IMR-90 (cell line): ENCODE measurements at regions not wholly inside any gene's neighbourhood (a gene's known extent, or its start where the extent isn't known, plus 50 kb on each side); places are given as distances from the start of the nearest gene placed in this dataset.

Source experiments
- ATAC-seq: fragments of 200-7000 bp; cut with Tn5 transposase; 2 replicates; pipeline ENCODE4 v1.9.1; 2020; ENCODE audit warnings: low read depth, mild to moderate bottlenecking, moderate library complexity
- BruUV-seq: library from RNA; stranded (reverse); fragments of 400-500 nt; replicated peaks from 2 replicates; lab custom pipeline; 2021; lab: Mats Ljungman, UMichigan
- CTCF ChIA-PET: fragments of 300-600 bp; formaldehyde crosslinking; extraction: SDS; loops from one replicate; lab custom pipeline; 2021; ENCODE audit warnings: antibody characterized with exemption; lab: Yijun Ruan, JAX
- POLR2A ChIA-PET: fragments of 300-600 bp; sonication (Branson Sonifier 250); formaldehyde crosslinking; loops from one replicate; lab custom pipeline; 2022; ENCODE audit warnings: antibody characterized with exemption; ENCODE audit not compliant: unreplicated experiment; lab: Charles Lee
- DNase-seq: peaks from one replicate; pipeline ENCODE4 v3.0.0; 2013
- H2AFZ ChIP-seq: replicated peaks from 2 replicates; pipeline ENCODE3; 2013; ENCODE audit warnings: low read length, mild to moderate bottlenecking; ENCODE audit not compliant: poor library complexity
- H2AK5ac ChIP-seq: 2 replicates; pipeline ENCODE4 v1.6.1; 2013; ENCODE audit warnings: low read depth, low read length, inconsistent platforms
- H2AK9ac ChIP-seq: replicated peaks from 2 replicates; pipeline ENCODE3; 2013; ENCODE audit warnings: mild to moderate bottlenecking, low read depth, low read length, moderate library complexity; ENCODE audit not compliant: poor library complexity
- H2BK120ac ChIP-seq: 2 replicates; pipeline ENCODE4 v1.6.1; 2013; ENCODE audit warnings: low read depth, low read length, inconsistent platforms
- H2BK15ac ChIP-seq: 3 replicates; pipeline ENCODE4 v1.6.1; 2013; ENCODE audit warnings: low read depth, low read length, inconsistent platforms
- H2BK20ac ChIP-seq: 2 replicates; pipeline ENCODE4 v1.6.1; 2013; ENCODE audit warnings: low read depth, mild to moderate bottlenecking, inconsistent platforms, low read length, moderate library complexity
- H2BK5ac ChIP-seq: 2 replicates; pipeline ENCODE4 v1.6.1; 2013; ENCODE audit warnings: mild to moderate bottlenecking, low read depth, low read length, inconsistent platforms; ENCODE audit not compliant: poor library complexity, severe bottlenecking
- H3K14ac ChIP-seq: replicated peaks from 2 replicates; pipeline ENCODE4 v1.6.1; 2013; ENCODE audit warnings: low read depth, low read length, inconsistent platforms
- H3K18ac ChIP-seq: 2 replicates; pipeline ENCODE4 v1.6.1; 2013; ENCODE audit warnings: low read depth, low read length, control low read depth
- H3K23ac ChIP-seq: 2 replicates; pipeline ENCODE4 v1.6.1; 2013; ENCODE audit warnings: low read depth, low read length, inconsistent platforms
- H3K27ac ChIP-seq: 2 replicates; pipeline ENCODE4 v1.5.1; 2013; ENCODE audit warnings: mild to moderate bottlenecking, control low read depth, low read length; ENCODE audit not compliant: insufficient read depth
- H3K27me3 ChIP-seq: 2 replicates; pipeline ENCODE4 v1.6.1; 2013; ENCODE audit warnings: low read length; ENCODE audit not compliant: control insufficient read depth, insufficient read depth
- H3K36me3 ChIP-seq: 2 replicates; pipeline ENCODE4 v1.6.1; 2013; ENCODE audit warnings: low read length, mixed read lengths; ENCODE audit not compliant: control insufficient read depth, insufficient read depth
- H3K4ac ChIP-seq: 2 replicates; pipeline ENCODE4 v1.6.1; 2013; ENCODE audit warnings: low read depth, low read length, inconsistent platforms
- H3K4me1 ChIP-seq: 2 replicates; pipeline ENCODE4 v1.6.1; 2013; ENCODE audit warnings: low read length, mixed read lengths; ENCODE audit not compliant: control insufficient read depth, insufficient read depth
- H3K4me2 ChIP-seq: 2 replicates; pipeline ENCODE4 v1.6.1; 2013; ENCODE audit warnings: low read depth, mild to moderate bottlenecking, control low read depth, low read length, moderate library complexity
- H3K4me3 ChIP-seq: 2 replicates; pipeline ENCODE4 v1.5.1; 2013; ENCODE audit warnings: low read depth, mild to moderate bottlenecking, control low read depth, low read length, moderate library complexity; ENCODE audit not compliant: insufficient read depth
- H3K56ac ChIP-seq: 2 replicates; pipeline ENCODE4 v1.6.1; 2013; ENCODE audit warnings: low read length, inconsistent platforms; ENCODE audit not compliant: insufficient read depth; ENCODE audit errors: extremely low read depth
- H3K79me1 ChIP-seq, 2 experiments: 2 replicates each; pipeline ENCODE4 v1.6.1; 2013; ENCODE audit warnings: low read length in 2 of 2, inconsistent platforms in 1 of 2, low read depth in 1 of 2
- H3K9ac ChIP-seq: 2 replicates; pipeline ENCODE4 v1.6.1; 2013; ENCODE audit warnings: low read depth, low read length, control low read depth
- H3K9me1 ChIP-seq: 2 replicates; pipeline ENCODE4 v1.6.1; 2013; ENCODE audit warnings: low read length, inconsistent platforms; ENCODE audit not compliant: insufficient read depth
- H3K9me3 ChIP-seq: 2 replicates; pipeline ENCODE4 v1.6.1; 2013; ENCODE audit warnings: low read length; ENCODE audit not compliant: control insufficient read depth, insufficient read depth
- H4K20me1 ChIP-seq: 2 replicates; pipeline ENCODE4 v1.6.1; 2013; ENCODE audit warnings: low read length, inconsistent platforms; ENCODE audit not compliant: insufficient read depth
- H4K5ac ChIP-seq: 2 replicates; pipeline ENCODE4 v1.6.1; 2013; ENCODE audit warnings: mild to moderate bottlenecking, low read depth, low read length, control low read depth
- H4K8ac ChIP-seq, 2 experiments: 2 replicates each; pipeline ENCODE4 v1.6.1; 2013; ENCODE audit warnings: low read depth in 2 of 2, low read length in 2 of 2, control low read depth in 1 of 2, inconsistent platforms in 1 of 2
- H4K91ac ChIP-seq: 2 replicates; pipeline ENCODE4 v1.6.1; 2013; ENCODE audit warnings: low read depth, low read length, inconsistent platforms; ENCODE audit not compliant: insufficient read depth
- SMC3 ChIP-seq: fragments of 150-350 bp; IDR thresholded peaks from 2 replicates; pipeline ENCODE4 v1.6.1; 2016; ENCODE audit warnings: low read depth, mild to moderate bottlenecking, antibody characterized with exemption, low read length, moderate library complexity
- WGBS, 2 experiments: methylation state at CpG; one replicate each; pipeline versions ENCODE4 v1.1.5 to v1.1.7; 2013; ENCODE audit warnings: missing lambda C conversion rate in 2 of 2; ENCODE audit not compliant: insufficient read length in 1 of 2; ENCODE audit errors: extremely low coverage in 2 of 2; 5-methylcytosine and 5-hydroxymethylcytosine counted together
- dilution Hi-C: fragments of 300-500 bp; cut with HindIII; formaldehyde crosslinking; loops from one replicate; pipeline ENCODE4 v1.14.3; 2018; ENCODE audit warnings: low sequenced_read_pairs; ENCODE audit not compliant: unreplicated experiment
- in situ Hi-C: fragments of 300-500 bp; cut with MboI; formaldehyde crosslinking; loops from 3 replicates; pipeline ENCODE4 v1.14.3; 2019; ENCODE audit warnings: low sequenced_read_pairs, inconsistent platforms, mixed read lengths
- intact Hi-C: fragments of 100-400 bp; cut with micrococcal nuclease; formaldehyde crosslinking; loops from 2 replicates; pipeline ENCODE4 v1.10.0; 2022

GRCh38 chr2:108161298-108161697 is 78.5 kb upstream of the SULT1C3 start:
- Histone ChIP-seq H3K4ac (no peak overlapping the region), H3K4me2 (no peak overlapping the region), H3K14ac (no peak overlapping the region), H3K4me3 (no peak overlapping the region), H2AK5ac (no peak overlapping the region), H4K5ac (no peak overlapping the region), H3K4me1 (no peaks in the 10 kb centered on the region), H3K9me1 (no peaks in the 10 kb centered on the region), H4K20me1 (no peaks in the 10 kb centered on the region), H2BK5ac (no peak overlapping the region), H3K27me3 (no peaks in the 10 kb centered on the region; the same call in 1 of the 2 replicates), H3K18ac (no peak overlapping the region), H2BK15ac (no peak overlapping the region), H2BK120ac (no peak overlapping the region), H2BK20ac (no peak overlapping the region), H3K56ac (no peak overlapping the region), H3K36me3 (no peaks in the 10 kb centered on the region), H4K91ac (no peak overlapping the region), H3K79me1 (no peaks in the 10 kb centered on the region), H3K27ac (no peak overlapping the region), H3K9ac (no peak overlapping the region), H2AFZ (no peak overlapping the region), H3K9me3 (no peaks in the 10 kb centered on the region), H4K8ac (no peak overlapping the region), H2AK9ac (no peak overlapping the region), H3K23ac (no peak overlapping the region)
- DNase-seq (no peak), ATAC-seq (no peak)
- ChIA-PET CTCF (interaction anchor here (0.8 kb wide), 1 partner anchor 9 kb away, joined by 4 read pairs; no protein-coding TSS in a partner anchor), POLR2A (no interaction called here)
- no TSS peak for BruUV-seq
- 40% methylated on average over 1 of the region's 1 CpG; no CpG with 5 or more reads in 1 of the 2 experiments for WGBS, 2 experiments
- dilution Hi-C loops (no loop called here), intact Hi-C loops (no loop called here), in situ Hi-C loops (no loop called here)
- no peak for TF ChIP-seq SMC3
